GM12874 (cell line): ENCODE measurements at regions not wholly inside any gene's neighbourhood (a gene's known extent, or its start where the extent isn't known, plus 50 kb on each side); places are given as distances from the start of the nearest gene placed in this dataset.

ENCODE experiments used
- TF ChIP-seq, protein P1 (sequence below): IDR thresholded peaks from 2 replicates; pipeline ENCODE4 v1.5.1; 2011; ENCODE audit warnings: low read depth, mild to moderate bottlenecking, control low read depth, low read length, moderate library complexity; ENCODE audit not compliant: insufficient read depth

DNA sequence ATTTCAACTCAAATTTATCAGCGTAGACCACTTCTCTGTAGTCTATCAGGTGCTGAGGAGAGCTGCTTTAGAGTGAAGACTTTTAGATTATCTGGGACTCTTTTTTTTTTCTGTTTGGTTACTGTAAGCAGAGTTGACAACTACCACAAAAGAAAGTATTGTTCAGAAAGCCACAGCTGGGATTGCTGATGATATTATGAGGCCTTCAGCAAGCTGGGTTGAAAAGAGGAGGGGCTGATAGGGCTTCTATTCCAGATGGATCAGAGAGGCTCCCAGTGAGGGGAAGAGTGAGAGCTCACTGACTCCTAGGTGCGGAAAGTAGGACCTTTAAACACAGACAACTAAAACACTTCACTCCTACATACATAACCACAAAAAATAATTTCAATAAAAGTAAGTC, 188.5 kb upstream of the FERD3L start:
- TF ChIP-seq, protein P1, sequence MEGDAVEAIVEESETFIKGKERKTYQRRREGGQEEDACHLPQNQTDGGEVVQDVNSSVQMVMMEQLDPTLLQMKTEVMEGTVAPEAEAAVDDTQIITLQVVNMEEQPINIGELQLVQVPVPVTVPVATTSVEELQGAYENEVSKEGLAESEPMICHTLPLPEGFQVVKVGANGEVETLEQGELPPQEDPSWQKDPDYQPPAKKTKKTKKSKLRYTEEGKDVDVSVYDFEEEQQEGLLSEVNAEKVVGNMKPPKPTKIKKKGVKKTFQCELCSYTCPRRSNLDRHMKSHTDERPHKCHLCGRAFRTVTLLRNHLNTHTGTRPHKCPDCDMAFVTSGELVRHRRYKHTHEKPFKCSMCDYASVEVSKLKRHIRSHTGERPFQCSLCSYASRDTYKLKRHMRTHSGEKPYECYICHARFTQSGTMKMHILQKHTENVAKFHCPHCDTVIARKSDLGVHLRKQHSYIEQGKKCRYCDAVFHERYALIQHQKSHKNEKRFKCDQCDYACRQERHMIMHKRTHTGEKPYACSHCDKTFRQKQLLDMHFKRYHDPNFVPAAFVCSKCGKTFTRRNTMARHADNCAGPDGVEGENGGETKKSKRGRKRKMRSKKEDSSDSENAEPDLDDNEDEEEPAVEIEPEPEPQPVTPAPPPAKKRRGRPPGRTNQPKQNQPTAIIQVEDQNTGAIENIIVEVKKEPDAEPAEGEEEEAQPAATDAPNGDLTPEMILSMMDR = no peak

DNA sequence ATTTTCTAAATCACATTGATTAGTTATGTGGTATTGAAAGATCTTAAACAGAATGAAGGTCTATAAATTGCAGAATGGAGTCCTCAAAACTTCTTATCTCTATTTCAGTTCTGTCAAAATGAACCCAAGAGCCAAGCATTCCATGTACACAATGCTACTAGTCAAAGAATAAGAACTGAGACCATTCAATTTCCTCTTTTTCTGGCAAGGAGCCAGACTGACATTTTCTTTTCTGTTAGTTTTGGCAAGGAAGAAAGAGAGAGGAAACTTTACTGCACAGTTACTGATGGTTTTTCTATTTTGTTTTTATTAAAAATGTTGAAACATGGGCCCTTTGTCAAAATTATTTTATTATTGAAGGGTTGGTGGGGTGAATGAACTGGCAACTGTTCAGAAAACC, 181.8 kb upstream of the FERD3L start:
- TF ChIP-seq, protein P1 = no peak

- TF ChIP-seq, protein P1 = no peak
Measured at GRCh38 chr7:19322002-19322401, 176.8 kb upstream of the FERD3L start.

DNA sequence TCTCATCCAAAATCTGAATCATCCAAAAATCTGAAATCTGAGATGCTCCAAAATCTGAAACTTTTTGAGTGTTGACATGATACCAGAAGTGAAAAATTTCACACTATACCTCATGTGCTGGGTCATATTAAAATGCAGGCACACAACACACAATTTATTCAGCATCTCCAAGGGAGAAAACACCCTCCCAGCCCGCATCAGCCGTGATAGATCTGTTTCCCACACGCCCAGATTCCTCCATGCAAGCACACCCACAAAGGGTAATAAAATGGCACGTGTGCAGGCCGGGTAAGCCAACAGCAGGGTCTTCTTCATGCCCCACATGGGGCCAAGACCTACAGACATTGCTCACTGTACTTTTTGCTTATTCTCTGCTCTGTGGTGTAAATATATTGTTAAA, 173.1 kb upstream of the FERD3L start:
- TF ChIP-seq, protein P1 = no peak

GRCh38 chr7:19317461-19317860, 172.2 kb upstream of the FERD3L start:
- TF ChIP-seq, protein P1 = no peak

DNA sequence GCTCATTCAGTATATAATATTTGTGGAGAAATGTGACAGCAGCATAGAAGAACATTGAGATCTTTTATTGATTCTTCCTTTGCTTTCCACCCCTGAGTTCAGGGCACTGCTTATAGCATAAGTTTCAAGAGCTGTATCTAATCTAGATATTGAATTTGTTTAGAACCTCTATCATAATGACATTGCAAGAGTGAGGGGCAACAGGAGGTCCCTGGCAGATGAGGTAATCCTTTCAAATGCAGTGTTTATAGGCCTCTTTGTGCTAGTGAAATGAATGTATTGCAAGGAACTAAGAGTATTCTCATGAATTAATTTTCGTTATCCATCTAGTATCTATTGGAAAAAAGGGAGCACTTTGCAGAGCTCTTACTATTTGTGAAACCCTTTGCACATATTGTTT, 167.2 kb upstream of the FERD3L start:
- TF ChIP-seq, protein P1 = no peak

- TF ChIP-seq, protein P1 = no peak
Measured at GRCh38 chr7:19307554-19307953, 162.3 kb upstream of the FERD3L start.

- TF ChIP-seq, protein P1 = no peak
Measured at GRCh38 chr7:19305698-19306097, 160.5 kb upstream of the FERD3L start.
